ENCODE measurements at regions not wholly inside any gene's neighbourhood (a gene's known extent, or its start where the extent isn't known, plus 50 kb on each side); places are given as distances from the start of the nearest gene placed in this dataset.
"Not testable (repeated sequence)": the region's sequence is repeated elsewhere in the genome, so short reads cannot be mapped to it uniquely, and the experiment has no call there.

DNA sequence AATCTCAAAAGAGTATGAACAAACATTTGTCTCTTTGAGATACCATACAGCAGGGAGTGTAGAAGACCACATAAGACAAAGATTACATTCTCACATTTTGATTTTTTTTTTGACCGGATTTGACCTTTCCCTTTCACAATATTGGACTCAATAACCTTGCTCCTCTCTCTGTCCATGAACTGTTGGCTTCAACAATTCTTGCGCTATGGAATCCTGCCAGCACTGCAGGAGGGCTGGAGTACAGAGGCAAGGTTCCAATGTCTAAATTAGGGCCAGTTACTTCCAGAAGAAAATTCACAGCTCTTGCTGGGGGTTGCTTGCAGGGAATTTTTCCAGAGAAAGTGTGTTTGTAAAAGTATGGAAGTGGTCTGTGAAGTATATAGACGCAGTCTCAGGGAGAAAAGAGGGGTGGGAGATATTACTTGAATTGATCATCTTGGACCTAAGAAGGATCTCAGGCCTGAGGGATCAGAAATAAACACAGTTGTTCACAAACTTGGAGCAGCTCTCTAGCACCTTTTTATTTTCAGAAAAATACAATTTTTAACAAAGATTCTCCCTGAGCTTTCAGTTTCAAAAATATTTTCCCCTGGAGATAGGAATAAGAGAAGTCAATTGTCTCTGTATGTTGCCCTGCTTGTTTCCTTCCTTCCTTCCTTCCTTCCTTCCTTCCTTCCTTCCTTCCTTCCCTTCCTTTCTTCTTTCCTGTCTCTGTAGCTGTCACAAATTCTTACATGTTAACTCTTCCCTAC, 765.9 kb downstream of the BCKDHB start:
- no peak for DNase-seq

DNA sequence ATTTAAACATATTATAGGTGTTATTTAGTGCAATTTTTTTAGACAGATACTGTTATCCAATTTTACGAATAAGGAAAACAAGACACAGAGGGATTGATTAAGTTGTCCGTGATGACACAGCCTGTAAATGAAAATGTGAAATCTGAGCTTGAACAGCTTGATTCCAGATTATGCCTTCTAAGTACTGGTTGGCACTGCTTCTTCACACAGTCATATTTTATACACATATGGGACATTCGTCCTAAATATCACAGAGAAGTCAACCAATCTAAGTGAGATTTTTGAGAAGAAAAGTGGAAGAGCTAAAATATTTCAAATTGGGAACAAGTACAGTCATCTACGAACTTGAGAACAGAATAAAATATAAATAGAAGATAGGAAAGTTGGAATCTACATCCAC, 756.3 kb downstream of the BCKDHB start:
- DNase-seq = no peak

DNA sequence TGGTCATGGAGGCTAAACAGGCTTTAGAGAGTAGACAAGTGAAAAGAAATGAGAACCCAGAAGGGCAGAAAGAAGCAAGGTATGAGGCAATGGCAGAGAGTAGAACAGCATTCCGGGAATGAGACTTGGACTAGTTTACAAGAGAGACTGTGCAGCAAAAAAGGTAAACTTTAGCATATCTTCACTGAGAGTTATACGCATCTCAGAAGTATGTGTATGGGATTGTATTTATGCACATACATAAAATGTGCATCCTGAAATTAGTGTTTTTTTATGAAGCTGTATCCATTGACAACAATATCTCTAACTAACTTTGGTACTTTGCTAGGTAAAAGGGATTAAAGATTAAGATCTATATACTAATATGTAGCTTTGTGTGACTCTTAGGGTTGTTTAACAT, 753.6 kb downstream of the BCKDHB start:
- DNase-seq = no peak

DNA sequence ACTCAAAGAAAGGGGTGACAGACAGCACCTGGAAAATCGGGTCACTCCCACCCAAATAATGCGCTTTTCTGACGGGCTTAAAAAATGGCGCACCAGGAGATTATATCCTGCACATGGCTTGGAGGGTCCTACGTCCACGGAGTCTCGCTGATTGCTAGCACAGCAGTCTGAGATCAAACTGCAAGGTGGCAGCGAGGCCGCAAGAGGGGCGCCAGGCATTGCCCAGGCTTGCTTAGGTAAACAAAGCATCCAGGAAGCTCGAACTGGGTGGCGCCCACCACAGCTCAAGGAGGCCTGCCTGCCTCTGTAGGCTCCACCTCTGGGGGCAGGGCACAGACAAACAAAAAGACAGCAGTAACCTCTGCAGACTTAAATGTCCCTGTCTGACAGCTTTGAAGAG, 741.5 kb downstream of the BCKDHB start:
- not testable (repeated sequence) for DNase-seq

DNA sequence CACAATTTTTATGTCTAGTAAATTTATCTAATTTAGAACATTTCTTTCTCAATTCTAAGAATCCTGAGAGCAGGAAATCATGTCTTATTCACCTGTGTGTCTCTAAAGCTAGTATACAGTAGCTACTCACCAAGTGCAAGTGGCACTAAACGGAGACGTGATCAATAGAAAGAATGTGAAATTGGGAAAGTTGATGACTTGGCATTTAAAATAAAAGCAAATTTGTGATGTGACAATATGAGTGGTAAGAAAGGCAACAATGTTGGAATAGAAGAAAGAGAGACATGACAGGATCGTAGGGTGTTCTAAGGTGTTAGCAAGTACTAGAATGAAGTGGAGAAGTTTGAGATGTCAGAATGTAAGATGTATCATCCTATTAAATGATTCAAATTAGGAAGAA, 725.9 kb downstream of the BCKDHB start:
- DNase-seq = no peak

DNA sequence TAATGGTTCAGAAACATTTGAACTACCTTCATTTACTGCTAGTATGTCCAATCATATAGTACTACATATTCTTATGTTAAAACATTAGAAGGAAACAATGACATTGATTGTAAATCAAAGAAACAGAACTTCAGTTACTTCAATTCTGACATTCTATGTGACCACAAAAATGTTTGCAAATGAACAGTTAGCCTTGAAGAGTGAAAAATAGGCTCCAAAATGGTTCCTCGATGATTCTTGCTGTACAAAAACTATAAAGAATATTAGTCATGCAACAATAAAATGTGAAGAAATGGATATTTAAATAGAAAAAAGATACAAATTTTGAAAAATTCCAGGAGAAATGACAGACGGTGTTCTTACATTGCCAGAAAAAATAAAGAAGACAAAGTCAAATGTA, 686.9 kb downstream of the BCKDHB start:
- no peak for DNase-seq

DNA sequence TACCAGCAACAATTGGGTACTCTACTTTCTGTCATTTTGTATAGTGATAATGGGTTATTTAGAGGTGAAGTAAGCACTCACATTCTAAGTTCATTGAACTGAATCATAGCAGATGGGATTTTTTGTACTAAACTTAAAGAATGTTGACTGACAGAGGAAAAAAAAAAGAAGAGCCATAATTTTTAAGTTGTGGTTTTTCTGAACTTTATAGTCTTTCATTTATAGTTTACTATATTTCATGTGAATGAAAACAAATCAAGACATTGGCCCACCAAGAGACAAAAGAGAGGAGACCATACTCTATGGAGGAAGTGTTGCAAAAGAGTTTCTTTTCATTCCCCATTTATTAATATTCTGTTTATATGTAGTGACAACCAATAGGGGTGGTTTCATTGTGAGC, 685.7 kb downstream of the BCKDHB start:
- no peak for DNase-seq

DNA sequence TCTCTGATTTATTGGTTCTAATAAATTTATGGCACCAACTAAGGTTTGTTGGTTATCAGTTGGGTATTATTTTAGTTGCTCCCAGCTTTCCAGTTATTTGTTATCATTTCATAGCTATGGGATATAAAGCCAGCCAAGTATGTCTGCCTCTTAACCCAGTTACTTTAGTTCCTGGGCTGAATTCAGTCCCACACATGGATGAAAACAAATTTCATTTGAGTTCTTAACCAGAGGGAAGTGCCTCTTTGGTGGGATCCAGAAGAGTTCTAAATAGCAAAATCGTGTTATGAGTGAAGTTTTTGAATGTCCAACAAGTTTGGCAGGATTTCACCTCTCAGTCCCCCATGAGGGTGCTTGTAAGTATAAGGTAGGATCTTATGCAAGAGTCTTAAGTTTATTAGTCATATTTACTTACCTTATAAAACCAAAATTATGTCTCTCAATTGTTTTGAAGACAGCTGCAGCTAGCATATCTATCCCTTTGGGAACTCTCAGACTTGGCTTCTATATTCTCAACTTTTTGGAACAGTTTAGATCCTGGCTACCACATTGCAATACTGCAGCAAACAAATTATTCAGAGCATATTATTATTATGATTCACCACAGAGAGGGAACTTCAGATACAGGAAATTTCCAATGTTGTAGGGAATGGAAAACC, 683.6 kb downstream of the BCKDHB start:
- no peak for DNase-seq

DNA sequence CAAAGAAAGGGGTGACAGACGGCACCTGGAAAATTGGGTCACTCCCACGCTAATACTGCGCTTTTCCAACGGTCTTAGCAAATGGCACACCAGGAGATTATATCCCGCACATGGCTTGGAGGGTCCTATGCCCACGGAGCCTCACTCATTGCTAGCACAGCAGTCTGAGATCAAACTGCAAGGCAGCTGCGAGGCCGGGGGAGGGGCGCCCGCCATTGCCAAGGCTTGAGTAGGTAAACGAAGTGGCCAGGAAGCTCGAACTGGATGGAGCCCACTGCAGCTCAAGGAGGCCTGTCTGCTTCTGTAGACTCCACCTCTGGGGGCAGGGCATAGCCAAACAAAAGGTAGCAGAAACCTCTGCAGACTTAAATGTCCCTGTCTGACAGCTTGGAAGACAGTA, 676.8 kb downstream of the BCKDHB start:
- not testable (repeated sequence) for DNase-seq

DNA sequence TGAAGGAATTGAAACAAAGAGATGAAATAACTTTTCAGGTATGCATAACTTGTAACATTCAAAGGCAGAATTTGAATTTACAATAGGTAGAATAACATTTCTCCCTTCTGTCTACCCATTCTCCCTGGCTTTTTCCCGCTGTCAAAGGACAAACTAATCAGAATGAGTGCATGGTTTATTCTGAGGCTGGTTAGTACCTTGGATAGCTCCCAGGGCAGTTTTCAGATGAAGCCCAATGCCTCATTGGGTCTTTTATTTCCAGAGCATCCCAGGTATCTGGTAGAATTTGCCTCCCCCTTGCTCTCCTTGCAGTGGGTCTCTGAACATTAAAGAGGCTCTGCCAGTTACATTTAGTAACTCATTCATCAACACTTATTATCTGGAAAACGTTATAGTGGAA, 665.5 kb downstream of the BCKDHB start:
- DNase-seq = no peak

DNA sequence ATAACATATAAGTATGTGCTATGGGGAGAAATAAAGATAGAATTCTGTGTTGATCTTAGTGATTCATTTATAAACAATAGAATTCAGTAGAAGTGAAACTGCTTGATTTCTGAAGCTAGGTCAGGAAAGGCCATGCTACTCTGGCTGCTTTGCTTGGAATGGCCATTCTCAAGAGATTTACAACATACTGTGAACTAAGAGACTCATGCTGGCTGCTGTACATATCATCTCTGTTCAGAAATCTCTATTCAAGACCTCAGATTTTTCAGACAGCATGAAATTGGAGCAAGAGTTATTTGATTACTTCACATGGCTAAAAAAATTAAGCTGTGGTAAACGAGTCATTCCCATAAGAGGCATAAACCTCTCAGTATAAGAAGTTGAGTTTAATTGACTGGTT, 662.6 kb downstream of the BCKDHB start:
- DNase-seq = no peak

DNA sequence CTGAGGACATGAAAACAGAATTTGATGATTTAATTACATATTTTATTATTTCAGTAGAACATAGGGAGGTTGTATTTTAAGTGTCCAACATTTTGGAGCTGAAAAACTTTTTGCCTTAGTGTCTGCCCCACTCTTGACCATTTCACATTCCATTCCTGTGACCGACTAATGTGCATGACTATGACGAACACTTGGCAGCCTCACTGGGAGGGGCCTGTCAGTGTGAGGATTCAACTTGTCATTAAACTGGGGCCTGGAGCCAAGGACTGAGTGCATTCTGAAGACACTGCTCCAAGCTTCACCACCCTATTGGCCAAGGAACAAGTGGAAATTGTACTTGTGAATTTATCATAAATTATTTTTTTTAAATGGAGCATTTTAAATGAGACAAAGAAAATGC, 661.3 kb downstream of the BCKDHB start:
- DNase-seq = no peak

DNA sequence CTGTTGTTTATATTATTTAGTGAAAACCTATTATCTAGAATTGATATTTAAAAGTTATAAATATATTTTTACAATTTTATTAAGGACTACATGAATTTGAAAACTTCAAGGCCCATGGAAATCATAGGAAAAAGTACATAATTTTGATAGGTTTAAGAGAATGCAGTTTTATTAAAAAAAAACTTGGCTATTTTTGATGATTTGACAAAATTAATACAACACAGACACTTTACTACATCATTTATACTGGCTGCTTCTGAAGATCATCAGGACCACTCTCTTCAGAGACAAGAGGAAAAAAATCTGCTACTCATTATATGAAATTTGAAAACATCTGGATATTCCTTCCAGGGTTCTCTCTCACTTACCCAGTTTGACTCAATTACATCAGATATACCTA, 637.7 kb downstream of the BCKDHB start:
- no peak for DNase-seq

DNA sequence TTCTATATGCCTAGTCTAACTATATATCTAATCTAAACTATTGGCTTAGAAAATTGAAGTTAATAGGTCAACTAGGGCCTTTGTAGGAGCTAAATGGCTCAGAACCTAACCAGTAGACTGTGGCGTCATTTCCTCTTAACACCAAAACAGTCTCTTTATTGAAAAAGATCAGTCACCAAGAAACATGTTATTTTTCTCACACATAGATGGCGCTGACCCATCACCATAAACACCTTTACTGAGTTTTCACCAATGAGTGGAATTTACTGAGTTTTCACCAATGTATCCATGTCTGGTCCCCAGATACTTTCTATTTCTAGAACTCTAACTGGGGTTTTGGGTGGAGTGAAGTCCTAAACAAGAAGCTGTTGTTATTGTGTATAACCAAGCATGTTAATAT, 636.0 kb downstream of the BCKDHB start:
- DNase-seq = peak; percentile 40

DNA sequence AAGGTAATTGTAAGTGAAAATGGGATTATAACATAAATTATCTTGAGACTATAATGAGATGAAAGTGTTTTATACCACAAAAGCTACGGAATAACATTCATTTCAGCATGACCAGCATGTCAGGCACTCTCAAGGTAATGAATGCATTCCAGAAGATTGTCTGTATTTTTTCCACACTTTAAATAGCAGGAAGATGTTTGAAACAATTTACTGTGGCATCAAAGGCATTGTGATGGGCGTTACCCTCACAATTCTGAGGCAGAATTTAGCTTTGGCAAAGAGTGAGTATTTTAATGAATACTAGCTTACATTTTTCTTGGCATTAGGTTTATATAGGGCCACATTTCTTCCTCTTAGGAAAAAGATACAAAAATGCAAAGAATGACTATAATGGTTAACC, 627.2 kb downstream of the BCKDHB start:
- DNase-seq = peak; percentile 1

DNA sequence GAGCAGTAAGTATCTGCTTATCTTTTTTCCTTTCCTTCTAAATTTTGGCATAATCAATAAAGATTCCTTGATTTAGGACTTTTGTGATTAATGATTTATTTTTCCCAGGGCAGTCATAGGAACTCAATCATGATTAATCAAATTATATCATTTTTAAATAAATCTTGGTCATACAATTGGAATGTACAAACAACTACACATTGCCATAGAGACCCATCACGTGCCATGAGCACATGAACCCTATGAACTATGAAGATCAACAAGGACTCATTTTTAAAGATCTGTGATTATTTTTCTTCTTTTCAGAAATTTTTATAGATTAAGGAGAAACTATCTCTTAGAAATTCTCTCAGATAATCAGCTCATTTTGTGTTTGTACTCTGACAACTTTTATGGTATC, 622.4 kb downstream of the BCKDHB start:
- DNase-seq = no peak

DNA sequence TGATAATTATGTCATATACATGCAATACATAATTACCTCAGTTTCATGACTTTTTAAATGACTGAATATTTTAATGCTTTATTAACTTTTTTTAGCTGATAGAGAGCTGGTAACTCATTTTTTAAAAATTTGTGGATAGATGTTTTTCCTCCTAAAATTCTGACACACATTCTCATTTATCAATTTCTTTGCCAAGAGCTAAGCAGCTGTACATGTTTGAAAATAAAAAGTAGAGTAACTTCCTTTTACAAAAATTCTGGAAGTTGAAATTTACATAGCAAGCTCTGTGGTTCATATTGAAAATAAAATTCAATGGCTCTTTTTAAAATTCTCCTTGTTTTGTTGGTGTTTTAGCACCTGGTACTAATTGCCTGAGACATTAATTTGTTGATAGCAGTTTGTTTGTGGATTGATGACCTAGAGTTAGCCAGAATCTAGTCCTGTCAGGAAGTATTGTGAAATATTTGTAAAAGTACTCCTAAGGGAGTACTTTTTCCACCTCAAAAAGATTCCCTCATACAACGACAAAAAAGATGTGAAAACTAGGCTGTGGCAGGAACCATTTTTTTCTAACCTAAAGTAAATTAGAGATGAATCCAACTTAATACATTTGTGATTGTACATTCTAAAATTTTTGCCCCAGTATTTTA, 621.8 kb downstream of the BCKDHB start:
- DNase-seq = no peak

DNA sequence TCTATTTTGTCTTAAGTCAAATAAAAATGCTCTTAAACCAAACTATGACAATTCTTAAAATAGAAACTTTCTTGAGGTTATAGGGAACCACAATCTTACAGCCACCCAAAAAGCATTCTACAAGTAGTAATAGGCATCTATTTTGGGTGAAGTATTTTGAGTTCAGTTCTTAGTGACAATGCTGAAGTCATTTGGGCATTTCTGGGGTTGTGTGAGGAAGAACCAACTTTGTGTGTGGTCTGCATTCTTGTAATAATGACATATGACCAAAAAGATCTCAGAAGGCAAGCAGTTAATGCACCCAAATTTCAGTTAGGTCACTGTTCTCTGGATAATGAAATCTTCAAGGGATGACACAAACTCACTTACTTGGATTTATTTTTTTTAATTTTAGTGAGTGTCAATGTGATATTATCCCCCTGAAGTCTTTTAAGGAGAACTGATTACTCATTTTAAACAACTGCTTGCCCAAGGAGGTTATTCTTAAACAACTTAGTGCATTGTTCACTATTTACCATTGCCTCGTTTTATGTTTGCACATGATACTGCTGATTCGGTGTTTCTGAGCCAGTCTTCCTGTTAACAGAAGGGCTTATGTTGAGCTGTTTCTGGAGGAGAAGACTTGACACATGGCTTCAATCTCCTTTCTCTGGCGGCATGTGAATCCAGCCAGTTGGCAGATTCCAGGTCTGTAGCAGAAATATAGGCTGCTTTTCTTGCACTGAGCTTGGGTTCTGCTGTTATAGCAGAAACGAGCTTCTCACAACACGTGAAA, 618.9 kb downstream of the BCKDHB start:
- DNase-seq = no peak

DNA sequence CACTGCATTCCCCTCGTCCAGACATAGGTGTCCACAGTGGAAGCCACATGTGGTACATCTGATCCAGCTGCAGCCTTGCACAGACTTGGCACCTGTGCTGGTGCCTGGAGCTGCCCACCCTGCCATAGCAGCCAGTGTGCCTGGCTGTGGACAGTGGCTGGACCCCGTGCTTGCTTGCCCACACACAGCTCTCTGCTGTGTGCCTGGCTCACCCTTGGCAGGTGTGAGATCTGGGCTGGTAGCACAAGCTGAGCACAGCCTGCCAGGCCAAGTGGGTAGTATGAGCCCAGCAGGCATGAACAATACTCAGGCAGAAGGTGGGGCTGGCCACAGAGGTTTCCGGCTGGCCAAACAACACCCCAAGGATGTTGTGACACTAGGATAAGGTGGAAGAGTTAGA, 614.4 kb downstream of the BCKDHB start:
- DNase-seq = no peak

DNA sequence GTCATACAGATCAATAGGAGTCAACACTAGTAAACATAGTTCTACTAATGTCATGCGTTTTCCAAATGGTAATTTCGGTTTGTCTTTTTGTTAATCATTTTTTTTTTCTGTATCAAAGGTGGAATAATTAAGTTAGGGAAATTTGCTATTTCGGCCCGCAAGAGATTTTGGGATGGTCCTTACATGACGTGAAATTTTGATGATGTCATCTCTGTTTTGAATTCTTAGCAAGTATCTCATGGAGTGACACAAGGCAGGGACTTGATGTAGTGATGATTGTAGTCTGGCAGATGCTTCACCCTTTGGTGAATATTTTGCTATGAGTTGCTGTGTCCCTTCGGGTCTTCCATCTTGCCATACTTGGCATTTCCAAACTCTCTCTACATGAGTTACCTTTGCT, 608.0 kb downstream of the BCKDHB start:
- DNase-seq = no peak

DNA sequence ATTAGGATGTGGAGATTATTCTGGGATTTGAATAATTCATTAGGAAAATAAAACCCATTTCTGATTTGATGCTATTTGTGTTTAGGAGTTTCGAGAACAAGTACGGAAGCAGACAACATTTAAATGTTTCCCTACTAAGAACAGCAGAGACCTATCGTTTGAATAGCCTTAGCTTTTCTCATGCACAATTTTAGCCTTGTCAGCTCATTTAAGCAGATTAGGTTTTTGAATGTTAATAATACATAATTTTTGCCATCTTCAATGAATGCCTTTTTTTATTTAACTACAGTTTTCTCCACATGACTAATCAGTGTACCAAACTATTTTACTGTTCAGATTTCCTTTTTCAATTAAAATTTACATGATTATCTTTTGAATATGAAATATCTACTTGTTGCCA, 592.0 kb downstream of the BCKDHB start:
- DNase-seq = no peak

DNA sequence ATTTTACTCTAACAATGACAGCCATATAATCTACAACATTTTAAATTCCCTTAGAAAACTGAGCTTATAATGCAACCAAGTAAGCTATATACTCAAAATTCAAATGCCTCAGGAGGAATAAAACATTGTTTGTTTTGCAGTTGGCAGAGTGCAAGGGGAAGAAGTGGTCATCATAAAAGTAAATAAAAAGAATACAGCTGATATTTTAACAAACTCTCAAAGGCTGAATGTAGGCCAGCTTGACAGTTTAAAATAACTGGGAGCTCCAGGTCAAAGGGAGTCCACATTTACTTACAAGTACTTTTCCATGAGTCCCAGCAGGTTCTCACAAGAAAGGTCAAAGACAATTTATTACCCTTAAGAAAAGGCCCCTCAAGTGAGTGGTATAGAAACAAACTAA, 589.8 kb downstream of the BCKDHB start:
- DNase-seq = no peak

DNA sequence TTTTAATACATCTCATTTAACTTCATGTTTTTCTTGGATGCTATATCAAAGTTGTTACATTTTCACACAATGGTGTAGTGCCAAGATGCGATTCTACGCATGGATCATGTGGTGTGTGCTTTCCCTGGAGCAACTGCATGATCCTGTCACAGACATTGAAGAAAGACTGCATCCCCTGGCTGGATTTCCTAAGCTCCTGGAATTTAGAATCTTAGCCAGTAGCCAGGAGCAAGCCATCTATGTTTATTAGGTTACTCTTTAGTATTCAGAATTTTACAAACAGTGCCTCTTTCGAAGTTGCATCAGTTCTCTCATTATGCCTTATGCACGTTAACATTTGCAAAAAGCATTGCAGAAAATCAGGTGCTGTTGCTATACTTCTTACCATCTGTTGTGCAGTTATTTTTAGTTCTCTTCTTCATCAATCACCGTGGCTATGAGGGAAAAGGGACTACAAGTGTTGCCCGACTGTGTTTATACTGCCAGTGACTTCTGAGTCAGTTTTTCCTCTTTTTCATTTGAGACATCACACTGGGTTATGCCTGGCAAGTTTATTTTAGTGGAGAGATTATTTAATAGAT, 584.2 kb downstream of the BCKDHB start:
- peak; percentile 23 for DNase-seq

Data from NCI-H82 (cell line).